GM21825 (cell line): ENCODE measurements at regions not wholly inside any gene's neighbourhood (a gene's known extent, or its start where the extent isn't known, plus 50 kb on each side); places are given as distances from the start of the nearest gene placed in this dataset.
"Not testable (repeated sequence)": the region's sequence is repeated elsewhere in the genome, so short reads cannot be mapped to it uniquely, and the experiment has no call there.

Experiments used
- ATAC-seq: cut with Tn5 transposase; IDR thresholded peaks from one replicate; pipeline ENCODE4 v1.9.1; 2021; ENCODE audit warnings: mild to moderate bottlenecking, moderate library complexity; ENCODE audit not compliant: unreplicated experiment

GRCh38 chr5:72599519-72600370 lies 92.5 kb upstream of the ZNF366 start:
- ATAC-seq, result no peak

GRCh38 chr5:72599065-72599433 lies 91.8 kb upstream of the ZNF366 start:
- no peak for ATAC-seq

GRCh38 chr5:72598401-72599064 lies 91.3 kb upstream of the ZNF366 start:
- ATAC-seq, result no peak

- ATAC-seq, result no peak
Observed at GRCh38 chr5:72597456-72597948, 90.3 kb upstream of the ZNF366 start.

GRCh38 chr5:72596956-72597355 lies 89.7 kb upstream of the ZNF366 start:
- no peak for ATAC-seq

GRCh38 chr5:72588640-72589039 lies 81.4 kb upstream of the ZNF366 start:
- no peak for ATAC-seq

- no peak for ATAC-seq
Observed at GRCh38 chr5:72587661-72588308, 80.6 kb upstream of the ZNF366 start.

GRCh38 chr5:72586788-72587530 lies 79.7 kb upstream of the ZNF366 start:
- no peak for ATAC-seq

- peak; percentile 70 for ATAC-seq
Observed at GRCh38 chr5:72584466-72584865, 77.3 kb upstream of the ZNF366 start.

GRCh38 chr5:72579290-72579689 lies 72.1 kb upstream of the ZNF366 start:
- ATAC-seq, result not testable (repeated sequence)

- no peak for ATAC-seq
Observed at GRCh38 chr5:72572236-72572765, 65.1 kb upstream of the ZNF366 start.

GRCh38 chr5:72569408-72569944 lies 62.3 kb upstream of the ZNF366 start:
- ATAC-seq, result no peak

GRCh38 chr5:72566746-72567145 lies 59.5 kb upstream of the ZNF366 start:
- ATAC-seq, result no peak

- ATAC-seq, result no peak
Observed at GRCh38 chr5:72565513-72566289, 58.5 kb upstream of the ZNF366 start.

- ATAC-seq, result no peak
Observed at GRCh38 chr5:72562717-72563116, 55.5 kb upstream of the ZNF366 start.

GRCh38 chr5:72561148-72561972 lies 54.1 kb upstream of the ZNF366 start:
- ATAC-seq, result no peak

GRCh38 chr5:72559866-72560766 lies 52.9 kb upstream of the ZNF366 start:
- no peak for ATAC-seq

GRCh38 chr5:72558383-72558782 lies 51.2 kb upstream of the ZNF366 start:
- ATAC-seq, result no peak
